IMR-90 (cell line): ENCODE measurements at regions not wholly inside any gene's neighbourhood (a gene's known extent, or its start where the extent isn't known, plus 50 kb on each side); places are given as distances from the start of the nearest gene placed in this dataset.

Experiments
- ATAC-seq: fragments of 200-7000 bp; cut with Tn5 transposase; 2 replicates; pipeline ENCODE4 v1.9.1; 2020; ENCODE audit warnings: low read depth, mild to moderate bottlenecking, moderate library complexity
- BruUV-seq: library from RNA; stranded (reverse); fragments of 400-500 nt; replicated peaks from 2 replicates; lab custom pipeline; 2021; lab: Mats Ljungman, UMichigan
- CTCF ChIA-PET: fragments of 300-600 bp; formaldehyde crosslinking; extraction: SDS; loops from one replicate; lab custom pipeline; 2021; ENCODE audit warnings: antibody characterized with exemption; lab: Yijun Ruan, JAX
- POLR2A ChIA-PET: fragments of 300-600 bp; sonication (Branson Sonifier 250); formaldehyde crosslinking; loops from one replicate; lab custom pipeline; 2022; ENCODE audit warnings: antibody characterized with exemption; ENCODE audit not compliant: unreplicated experiment; lab: Charles Lee
- DNase-seq: peaks from one replicate; pipeline ENCODE4 v3.0.0; 2013
- H2AFZ ChIP-seq: replicated peaks from 2 replicates; pipeline ENCODE3; 2013; ENCODE audit warnings: low read length, mild to moderate bottlenecking; ENCODE audit not compliant: poor library complexity
- H2AK5ac ChIP-seq: 2 replicates; pipeline ENCODE4 v1.6.1; 2013; ENCODE audit warnings: low read depth, low read length, inconsistent platforms
- H2AK9ac ChIP-seq: replicated peaks from 2 replicates; pipeline ENCODE3; 2013; ENCODE audit warnings: mild to moderate bottlenecking, low read depth, low read length, moderate library complexity; ENCODE audit not compliant: poor library complexity
- H2BK120ac ChIP-seq: 2 replicates; pipeline ENCODE4 v1.6.1; 2013; ENCODE audit warnings: low read depth, low read length, inconsistent platforms
- H2BK15ac ChIP-seq: 3 replicates; pipeline ENCODE4 v1.6.1; 2013; ENCODE audit warnings: low read depth, low read length, inconsistent platforms
- H2BK20ac ChIP-seq: 2 replicates; pipeline ENCODE4 v1.6.1; 2013; ENCODE audit warnings: low read depth, mild to moderate bottlenecking, inconsistent platforms, low read length, moderate library complexity
- H2BK5ac ChIP-seq: 2 replicates; pipeline ENCODE4 v1.6.1; 2013; ENCODE audit warnings: mild to moderate bottlenecking, low read depth, low read length, inconsistent platforms; ENCODE audit not compliant: poor library complexity, severe bottlenecking
- H3K14ac ChIP-seq: replicated peaks from 2 replicates; pipeline ENCODE4 v1.6.1; 2013; ENCODE audit warnings: low read depth, low read length, inconsistent platforms
- H3K18ac ChIP-seq: 2 replicates; pipeline ENCODE4 v1.6.1; 2013; ENCODE audit warnings: low read depth, low read length, control low read depth
- H3K23ac ChIP-seq: 2 replicates; pipeline ENCODE4 v1.6.1; 2013; ENCODE audit warnings: low read depth, low read length, inconsistent platforms
- H3K27ac ChIP-seq: 2 replicates; pipeline ENCODE4 v1.5.1; 2013; ENCODE audit warnings: mild to moderate bottlenecking, control low read depth, low read length; ENCODE audit not compliant: insufficient read depth
- H3K27me3 ChIP-seq: 2 replicates; pipeline ENCODE4 v1.6.1; 2013; ENCODE audit warnings: low read length; ENCODE audit not compliant: control insufficient read depth, insufficient read depth
- H3K36me3 ChIP-seq: 2 replicates; pipeline ENCODE4 v1.6.1; 2013; ENCODE audit warnings: low read length, mixed read lengths; ENCODE audit not compliant: control insufficient read depth, insufficient read depth
- H3K4ac ChIP-seq: 2 replicates; pipeline ENCODE4 v1.6.1; 2013; ENCODE audit warnings: low read depth, low read length, inconsistent platforms
- H3K4me1 ChIP-seq: 2 replicates; pipeline ENCODE4 v1.6.1; 2013; ENCODE audit warnings: low read length, mixed read lengths; ENCODE audit not compliant: control insufficient read depth, insufficient read depth
- H3K4me2 ChIP-seq: 2 replicates; pipeline ENCODE4 v1.6.1; 2013; ENCODE audit warnings: low read depth, mild to moderate bottlenecking, control low read depth, low read length, moderate library complexity
- H3K4me3 ChIP-seq: 2 replicates; pipeline ENCODE4 v1.5.1; 2013; ENCODE audit warnings: low read depth, mild to moderate bottlenecking, control low read depth, low read length, moderate library complexity; ENCODE audit not compliant: insufficient read depth
- H3K56ac ChIP-seq: 2 replicates; pipeline ENCODE4 v1.6.1; 2013; ENCODE audit warnings: low read length, inconsistent platforms; ENCODE audit not compliant: insufficient read depth; ENCODE audit errors: extremely low read depth
- H3K79me1 ChIP-seq, 2 experiments: 2 replicates each; pipeline ENCODE4 v1.6.1; 2013; ENCODE audit warnings: low read length in 2 of 2, inconsistent platforms in 1 of 2, low read depth in 1 of 2
- H3K9ac ChIP-seq: 2 replicates; pipeline ENCODE4 v1.6.1; 2013; ENCODE audit warnings: low read depth, low read length, control low read depth
- H3K9me1 ChIP-seq: 2 replicates; pipeline ENCODE4 v1.6.1; 2013; ENCODE audit warnings: low read length, inconsistent platforms; ENCODE audit not compliant: insufficient read depth
- H3K9me3 ChIP-seq: 2 replicates; pipeline ENCODE4 v1.6.1; 2013; ENCODE audit warnings: low read length; ENCODE audit not compliant: control insufficient read depth, insufficient read depth
- H4K20me1 ChIP-seq: 2 replicates; pipeline ENCODE4 v1.6.1; 2013; ENCODE audit warnings: low read length, inconsistent platforms; ENCODE audit not compliant: insufficient read depth
- H4K5ac ChIP-seq: 2 replicates; pipeline ENCODE4 v1.6.1; 2013; ENCODE audit warnings: mild to moderate bottlenecking, low read depth, low read length, control low read depth
- H4K8ac ChIP-seq, 2 experiments: 2 replicates each; pipeline ENCODE4 v1.6.1; 2013; ENCODE audit warnings: low read depth in 2 of 2, low read length in 2 of 2, control low read depth in 1 of 2, inconsistent platforms in 1 of 2
- H4K91ac ChIP-seq: 2 replicates; pipeline ENCODE4 v1.6.1; 2013; ENCODE audit warnings: low read depth, low read length, inconsistent platforms; ENCODE audit not compliant: insufficient read depth
- MXI1 ChIP-seq: IDR thresholded peaks from 2 replicates; pipeline ENCODE4 v1.6.1; 2012; ENCODE audit warnings: low read depth, mild to moderate bottlenecking, low read length, moderate library complexity, borderline replicate concordance
- RFX5 ChIP-seq: IDR thresholded peaks from 2 replicates; pipeline ENCODE4 v1.8.0; 2012; ENCODE audit warnings: low read depth, mild to moderate bottlenecking, low read length, moderate library complexity
- WGBS, 2 experiments: methylation state at CpG; one replicate each; pipeline versions ENCODE4 v1.1.5 to v1.1.7; 2013; ENCODE audit warnings: missing lambda C conversion rate in 2 of 2; ENCODE audit not compliant: insufficient read length in 1 of 2; ENCODE audit errors: extremely low coverage in 2 of 2; 5-methylcytosine and 5-hydroxymethylcytosine counted together
- dilution Hi-C: fragments of 300-500 bp; cut with HindIII; formaldehyde crosslinking; loops from one replicate; pipeline ENCODE4 v1.14.3; 2018; ENCODE audit warnings: low sequenced_read_pairs; ENCODE audit not compliant: unreplicated experiment
- in situ Hi-C: fragments of 300-500 bp; cut with MboI; formaldehyde crosslinking; loops from 3 replicates; pipeline ENCODE4 v1.14.3; 2019; ENCODE audit warnings: low sequenced_read_pairs, inconsistent platforms, mixed read lengths
- intact Hi-C: fragments of 100-400 bp; cut with micrococcal nuclease; formaldehyde crosslinking; loops from 2 replicates; pipeline ENCODE4 v1.10.0; 2022

- ATAC-seq = no peak
- no TSS peak for BruUV-seq
- dilution Hi-C loops = no loop called here
- Histone ChIP-seq H3K27ac (no peak overlapping the region), H4K20me1 (no peaks in the 10 kb centered on the region), H2AK9ac (no peak overlapping the region), H3K9ac (no peak overlapping the region), H3K9me1 (no peaks in the 10 kb centered on the region), H4K91ac (no peak overlapping the region), H2AK5ac (no peak overlapping the region), H2BK20ac (no peak overlapping the region), H4K8ac (no peak overlapping the region), H3K14ac (no peak overlapping the region), H3K79me1 (no peaks in the 10 kb centered on the region), H3K4me2 (no peak overlapping the region), H3K23ac (no peak overlapping the region), H4K5ac (no peak overlapping the region), H3K9me3 (peaks cover 17% of the 10 kb centered on the region), H3K4me3 (no peak overlapping the region), H3K36me3 (no peaks in the 10 kb centered on the region), H2AFZ (no peak overlapping the region), H3K56ac (no peak overlapping the region), H2BK120ac (no peak overlapping the region), H3K27me3 (no peaks in the 10 kb centered on the region), H3K4me1 (no peaks in the 10 kb centered on the region), H2BK5ac (no peak overlapping the region), H2BK15ac (no peak overlapping the region), H3K4ac (no peak overlapping the region), H3K18ac (no peak overlapping the region)
- intact Hi-C loops = no loop called here
- in situ Hi-C loops = no loop called here
- ChIA-PET CTCF (no interaction called here), POLR2A (no interaction called here)
- DNase-seq = no peak
- TF ChIP-seq MXI1 (no peak), RFX5 (no peak)
- WGBS, 2 experiments = 78% methylated on average over 3 of the region's 4 CpGs; no CpG with 5 or more reads in 1 of the 2 experiments
These were observed 74.7 kb upstream of the ADAMTS16 start for GRCh38 chr5:5065472-5065871.
